Fibroblast of gingiva (primary cell): ENCODE measurements at regions not wholly inside any gene's neighbourhood (a gene's known extent, or its start where the extent isn't known, plus 50 kb on each side); places are given as distances from the start of the nearest gene placed in this dataset.
"Not testable (repeated sequence)": the region's sequence is repeated elsewhere in the genome, so short reads cannot be mapped to it uniquely, and the experiment has no call there.

Source experiments
- DNase-seq: peaks from one replicate; pipeline ENCODE4 v3.0.0-alpha.2; 2011; ENCODE audit warnings: low read depth

GRCh38 chr1:5686925-5687706 is 305.1 kb downstream of the NPHP4 start:
- DNase-seq, result no peak

GRCh38 chr1:5686195-5686594 is 306.0 kb downstream of the NPHP4 start:
- DNase-seq, result no peak

GRCh38 chr1:5685446-5686040 is 306.7 kb downstream of the NPHP4 start:
- no peak for DNase-seq

- no peak for DNase-seq
Observed at GRCh38 chr1:5684791-5685190, 307.4 kb downstream of the NPHP4 start.

- no peak for DNase-seq
Observed at GRCh38 chr1:5683446-5683845, 308.8 kb downstream of the NPHP4 start.

GRCh38 chr1:5682626-5683225 is 309.5 kb downstream of the NPHP4 start:
- no peak for DNase-seq

GRCh38 chr1:5681654-5682053 is 310.6 kb downstream of the NPHP4 start:
- no peak for DNase-seq

GRCh38 chr1:5680600-5680999 is 311.6 kb downstream of the NPHP4 start:
- no peak for DNase-seq

GRCh38 chr1:5678759-5679158 is 313.5 kb downstream of the NPHP4 start:
- DNase-seq, result no peak

- not testable (repeated sequence) for DNase-seq
Observed at GRCh38 chr1:5672355-5672754, 319.9 kb downstream of the NPHP4 start.

GRCh38 chr1:5670590-5671350 is 321.5 kb downstream of the NPHP4 start:
- DNase-seq, result no peak

- DNase-seq, result no peak
Observed at GRCh38 chr1:5667513-5668325, 324.5 kb downstream of the NPHP4 start.

- DNase-seq, result no peak
Observed at GRCh38 chr1:5664906-5665875, 327.0 kb downstream of the NPHP4 start.

- no peak for DNase-seq
Observed at GRCh38 chr1:5664081-5664768, 328.0 kb downstream of the NPHP4 start.

- DNase-seq, result no peak
Observed at GRCh38 chr1:5662744-5663126, 329.5 kb downstream of the NPHP4 start.

GRCh38 chr1:5662086-5662743 is 330.0 kb downstream of the NPHP4 start:
- no peak for DNase-seq

- DNase-seq, result no peak
Observed at GRCh38 chr1:5661196-5662085, 330.8 kb downstream of the NPHP4 start.

- no peak for DNase-seq
Observed at GRCh38 chr1:5660141-5660935, 331.9 kb downstream of the NPHP4 start.
